Keratinocyte (primary cell): ENCODE measurements at regions not wholly inside any gene's neighbourhood (a gene's known extent, or its start where the extent isn't known, plus 50 kb on each side); places are given as distances from the start of the nearest gene placed in this dataset.
"Not testable (repeated sequence)": the region's sequence is repeated elsewhere in the genome, so short reads cannot be mapped to it uniquely, and the experiment has no call there.

ENCODE experiments used
- DNase-seq: peaks from one replicate; pipeline ENCODE4 v3.0.0-alpha.2; 2011; ENCODE audit warnings: low read depth, missing footprints, low spot score
- FAIRE-seq: peaks from 2 replicates; lab custom pipeline; 2011; peaks lifted over from hg19 to GRCh38; lab: Jason Lieb, UNC
- H2AFZ ChIP-seq: 2 replicates; pipeline ENCODE4 v1.6.0; 2012; ENCODE audit warnings: low read length, control low read depth, inconsistent platforms; ENCODE audit not compliant: control insufficient read depth
- H3K27ac ChIP-seq: 2 replicates; pipeline ENCODE4 v1.5.1; 2011; ENCODE audit warnings: low read length; ENCODE audit not compliant: control insufficient read depth, insufficient read depth
- H3K27me3 ChIP-seq: 3 replicates; pipeline ENCODE4 v1.6.0; 2011; ENCODE audit warnings: low read length; ENCODE audit not compliant: control insufficient read depth, insufficient read depth; ENCODE audit errors: extremely low read depth
- H3K36me3 ChIP-seq, 2 experiments: 2 replicates in 1 of 2; 3 replicates in 1 of 2; pipeline ENCODE4 v1.5.1; 2011; ENCODE audit warnings: low read length in 2 of 2, mild to moderate bottlenecking in 1 of 2; ENCODE audit not compliant: control insufficient read depth in 2 of 2, insufficient read depth in 2 of 2; ENCODE audit errors: extremely low read depth in 1 of 2
- H3K4me1 ChIP-seq: 3 replicates; pipeline ENCODE4 v1.5.1; 2011; ENCODE audit warnings: low read length; ENCODE audit not compliant: control insufficient read depth, insufficient read depth; ENCODE audit errors: extremely low read depth
- H3K4me2 ChIP-seq: 3 replicates; pipeline ENCODE4 v1.6.0; 2011; ENCODE audit warnings: low read depth, low read length; ENCODE audit not compliant: control insufficient read depth, insufficient read depth; ENCODE audit errors: extremely low read depth
- H3K4me3 ChIP-seq, 3 experiments: fragments of 200-600 bp in 1 of 3; sonication (generic) in 1 of 3; 2 replicates in 2 of 3; 3 replicates in 1 of 3; pipeline ENCODE4 v1.5.1; 2011 to 2016; ENCODE audit warnings: low read length in 3 of 3, mild to moderate bottlenecking in 3 of 3, control low read depth in 2 of 3, inconsistent platforms in 1 of 3, low read depth in 1 of 3, mixed read lengths in 1 of 3, mixed run types in 1 of 3, moderate library complexity in 1 of 3; ENCODE audit not compliant: control insufficient read depth in 2 of 3, insufficient read depth in 2 of 3; ENCODE audit errors: extremely low read depth in 1 of 3
- H3K79me2 ChIP-seq: 2 replicates; pipeline ENCODE4 v1.6.0; 2012; ENCODE audit warnings: low read length; ENCODE audit not compliant: control insufficient read depth, insufficient read depth
- H3K9ac ChIP-seq: 3 replicates; pipeline ENCODE4 v1.6.0; 2011; ENCODE audit warnings: low read length; ENCODE audit not compliant: control insufficient read depth, insufficient read depth; ENCODE audit errors: extremely low read depth
- H3K9me1 ChIP-seq: 3 replicates; pipeline ENCODE4 v1.6.0; 2011; ENCODE audit warnings: low read length; ENCODE audit not compliant: control insufficient read depth, insufficient read depth; ENCODE audit errors: extremely low read depth
- H3K9me3 ChIP-seq: 2 replicates; pipeline ENCODE4 v1.5.1; 2012; ENCODE audit warnings: low read depth, low read length; ENCODE audit not compliant: control insufficient read depth
- H4K20me1 ChIP-seq: 3 replicates; pipeline ENCODE4 v1.6.0; 2011; ENCODE audit warnings: low read length; ENCODE audit not compliant: control insufficient read depth, insufficient read depth; ENCODE audit errors: extremely low read depth
- CTCF ChIP-seq, 3 experiments: IDR thresholded peaks in 1 of 3; conservative IDR thresholded peaks in 1 of 3; optimal IDR thresholded peaks in 1 of 3; 2 replicates in 2 of 3; 3 replicates in 1 of 3; pipeline versions ENCODE3 to v1.5.1; 2011; ENCODE audit warnings: low read length in 3 of 3, mild to moderate bottlenecking in 3 of 3, moderate library complexity in 2 of 3, control low read depth in 1 of 3, inconsistent platforms in 1 of 3; ENCODE audit not compliant: insufficient read depth in 2 of 3; ENCODE audit errors: extremely low read depth in 1 of 3
- EZH2 ChIP-seq: IDR thresholded peaks from one replicate; pipeline ENCODE4 v1.6.1; 2012; ENCODE audit warnings: inconsistent platforms, mild to moderate bottlenecking, low read length, moderate library complexity
- dilution Hi-C: fragments of 300-500 bp; cut with MboI; formaldehyde crosslinking; loops from one replicate; pipeline ENCODE4 v1.7.0; 2020; ENCODE audit warnings: low sequenced_read_pairs; ENCODE audit not compliant: extremely low pct_ligation_motif_present

DNA sequence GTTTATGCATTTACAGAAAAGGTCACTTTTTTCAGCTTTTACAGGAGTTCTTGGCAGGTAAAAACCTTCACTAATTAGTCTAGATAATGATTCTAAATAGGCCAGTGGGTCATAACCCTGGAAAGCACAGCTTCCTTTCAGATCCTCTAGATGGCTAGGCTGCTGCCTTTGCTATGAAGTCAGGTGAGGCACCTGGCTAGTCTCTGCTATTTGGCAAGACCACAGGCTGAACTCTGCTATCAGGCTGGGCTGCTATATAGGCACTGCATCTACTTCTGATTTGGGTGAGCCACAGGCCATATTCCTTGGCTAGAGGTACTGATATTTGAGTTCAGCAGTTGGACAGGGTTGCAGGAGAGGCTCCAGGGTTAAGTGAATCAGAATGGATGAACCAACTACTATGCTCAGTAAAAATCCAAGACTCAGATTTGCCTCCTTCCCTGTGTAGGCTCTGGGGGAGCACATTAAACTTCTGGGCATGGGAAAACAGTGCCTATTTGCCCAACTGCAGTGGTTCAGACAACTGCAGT is 665.7 kb upstream of the TBL1XR1 start:
- Histone ChIP-seq H3K27ac (no peak overlapping the region), H3K9me1 (no peaks in the 10 kb centered on the region), H3K4me2 (no peak overlapping the region), H3K9ac (no peak overlapping the region), H3K79me2 (no peaks in the 10 kb centered on the region), H3K4me3 (no peak overlapping the region), H3K27me3 (no peaks in the 10 kb centered on the region), H3K4me1 (no peaks in the 10 kb centered on the region), H4K20me1 (no peaks in the 10 kb centered on the region), H2AFZ (no peak overlapping the region), H3K9me3 (no peaks in the 10 kb centered on the region), H3K36me3 (no peaks in the 10 kb centered on the region)
- TF ChIP-seq CTCF (optimal IDR thresholded peaks at IDR 0.05 in 1 of 3, IDR thresholded peaks at IDR 0.05 in 1 of 3, conservative IDR thresholded peaks at IDR 0.05 in 1 of 3; ENCODE audit: extremely low read depth in 1 of 3, insufficient read depth in 2 of 3, low read length in 3 of 3) (no peak), EZH2 (no peak)
- dilution Hi-C loops: no loop called here
- DNase-seq (no peak), FAIRE-seq (no peak)

- FAIRE-seq, H3K9me1 ChIP-seq, H3K36me3 ChIP-seq, H4K20me1 ChIP-seq, H3K9me3 ChIP-seq, DNase-seq, H3K9ac ChIP-seq, H3K4me1 ChIP-seq, H3K27ac ChIP-seq, H3K27me3 ChIP-seq, H3K4me3 ChIP-seq, dilution Hi-C loops, H2AFZ ChIP-seq, H3K4me2 ChIP-seq, H3K79me2 ChIP-seq: not testable (repeated sequence)
These were observed 665.0 kb upstream of the KCNMB2 start for GRCh38 chr3:177871267-177871666.

- Histone ChIP-seq H3K27ac (no peak overlapping the region), H2AFZ (no peak overlapping the region)
- dilution Hi-C loops: no loop called here
These were observed 658.0 kb upstream of the KCNMB2 start for GRCh38 chr3:177878192-177878591.

More at GRCh38 chr3:177878192-177878591, 658.0 kb upstream of the KCNMB2 start:
- Histone ChIP-seq H3K4me1 (no peaks in the 10 kb centered on the region), H3K36me3 (no peaks in the 10 kb centered on the region), H3K4me2 (no peak overlapping the region), H3K9me1 (no peaks in the 10 kb centered on the region), H3K4me3 (no peak overlapping the region), H3K79me2 (no peaks in the 10 kb centered on the region), H3K9ac (no peak overlapping the region), H4K20me1 (no peaks in the 10 kb centered on the region), H3K27me3 (no peaks in the 10 kb centered on the region), H3K9me3 (no peaks in the 10 kb centered on the region)
- TF ChIP-seq CTCF (optimal IDR thresholded peaks at IDR 0.05 in 1 of 3, IDR thresholded peaks at IDR 0.05 in 1 of 3, conservative IDR thresholded peaks at IDR 0.05 in 1 of 3; ENCODE audit: extremely low read depth in 1 of 3, insufficient read depth in 2 of 3, low read length in 3 of 3) (no peak), EZH2 (no peak)
- DNase-seq (no peak), FAIRE-seq (no peak)
